ENCODE measurements at regions not wholly inside any gene's neighbourhood (a gene's known extent, or its start where the extent isn't known, plus 50 kb on each side); places are given as distances from the start of the nearest gene placed in this dataset.

DNA sequence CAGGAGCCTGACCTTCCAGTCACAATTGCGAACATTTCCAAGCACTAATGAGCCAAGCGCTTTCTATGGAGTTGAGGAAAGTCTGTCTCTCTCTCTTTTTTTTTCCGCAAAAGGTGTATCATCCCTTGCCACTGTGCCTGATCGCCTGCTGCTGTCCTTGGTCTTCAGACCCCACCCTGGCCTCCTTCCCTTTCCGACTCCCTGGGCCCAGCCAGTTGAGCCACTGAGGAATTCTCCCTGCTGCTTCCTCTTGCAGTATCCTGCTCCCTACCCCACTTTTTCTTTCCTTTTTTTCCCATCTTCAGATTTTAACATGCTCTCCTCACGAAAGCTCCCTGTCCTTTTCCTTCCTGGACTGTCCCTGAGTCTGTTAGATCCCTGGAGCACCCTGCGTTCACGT is 396.5 kb upstream of the C2CD4B start:
- peaks cover 8 to 37% (median 25%) of the 10 kb centered on the region in 3 donors for H3K27me3 Mint-ChIP-seq
- H3K36me3 Mint-ChIP-seq = no peaks in the 10 kb centered on the region
- H3K4me3 Mint-ChIP-seq = no peak overlapping the region
- no peaks in the 10 kb centered on the region for H3K9me3 Mint-ChIP-seq
- no peak overlapping the region for H3K27ac Mint-ChIP-seq
- no peaks in the 10 kb centered on the region for H3K4me1 Mint-ChIP-seq
- no peak for ATAC-seq (ENCODE audit: low read depth in 2 of 2)
- DNase-seq = no peak

DNA sequence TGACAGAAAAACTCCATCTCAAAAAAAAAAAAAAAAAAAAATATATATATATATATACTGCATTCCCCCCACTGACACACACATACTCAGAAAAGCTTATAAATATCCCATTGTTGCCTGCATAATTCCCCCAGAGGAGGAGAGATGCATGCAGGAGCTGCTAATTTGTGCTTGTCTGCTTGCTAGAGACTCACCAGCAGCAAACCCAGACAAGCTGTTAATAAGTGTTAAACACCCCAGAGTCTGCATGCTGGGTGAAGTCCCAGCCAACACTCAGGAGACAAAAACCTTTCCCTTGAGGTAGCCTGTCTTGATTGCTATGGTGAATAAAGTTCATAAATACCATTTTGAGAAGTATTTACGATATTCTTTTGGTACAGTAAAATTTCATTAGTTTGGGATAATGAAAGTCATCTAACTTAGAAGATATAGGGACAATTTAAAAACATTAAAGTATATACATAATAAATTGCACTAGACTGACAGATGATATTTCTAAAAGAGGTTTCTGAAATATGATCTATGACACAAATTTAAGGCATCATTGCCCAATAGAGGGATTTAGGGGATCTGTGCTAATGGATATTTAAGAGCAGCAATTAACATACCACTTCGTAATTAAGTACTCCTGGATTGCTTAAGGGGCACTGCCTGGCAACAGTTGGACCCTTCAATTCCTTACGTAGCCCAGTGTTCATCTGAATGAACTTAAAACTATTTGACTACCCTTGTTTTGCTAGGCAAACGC is 400.0 kb upstream of the C2CD4B start:
- H3K36me3 Mint-ChIP-seq = no peaks in the 10 kb centered on the region
- no peaks in the 10 kb centered on the region for H3K9me3 Mint-ChIP-seq
- peaks cover 19 to 45% (median 27%) of the 10 kb centered on the region in 3 donors for H3K27me3 Mint-ChIP-seq
- H3K4me1 Mint-ChIP-seq = no peaks in the 10 kb centered on the region
- no peak overlapping the region for H3K27ac Mint-ChIP-seq
- no peak for DNase-seq
- no peak overlapping the region for H3K4me3 Mint-ChIP-seq
- no peak for ATAC-seq (ENCODE audit: low read depth in 2 of 2)

DNA sequence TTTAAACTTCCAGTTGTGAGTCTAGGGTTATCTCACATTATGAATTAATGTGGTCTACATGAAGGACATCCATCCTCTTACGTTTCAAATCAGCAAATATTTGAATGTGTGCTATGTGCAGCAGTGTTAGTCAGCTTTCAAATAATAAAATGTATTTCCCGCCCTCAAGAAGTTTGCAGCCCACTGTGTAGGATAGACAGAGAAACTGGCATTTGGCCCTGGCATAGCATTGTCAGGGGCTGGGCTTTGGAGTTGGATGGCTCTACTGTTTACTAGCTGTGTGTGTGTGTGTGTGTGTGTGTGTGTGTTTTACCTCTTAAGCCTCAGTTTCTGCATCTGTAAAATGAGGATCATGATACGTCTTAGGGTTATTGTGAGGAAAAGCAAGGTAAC is 400.5 kb upstream of the C2CD4B start:
- no peak for DNase-seq
- peaks cover 19 to 45% (median 33%) of the 10 kb centered on the region in 3 donors for H3K27me3 Mint-ChIP-seq
- H3K36me3 Mint-ChIP-seq = no peaks in the 10 kb centered on the region
- no peak for ATAC-seq (ENCODE audit: low read depth in 2 of 2)
- no peak overlapping the region for H3K27ac Mint-ChIP-seq
- H3K4me1 Mint-ChIP-seq = no peaks in the 10 kb centered on the region
- H3K9me3 Mint-ChIP-seq = no peaks in the 10 kb centered on the region
- H3K4me3 Mint-ChIP-seq = no peak overlapping the region

DNA sequence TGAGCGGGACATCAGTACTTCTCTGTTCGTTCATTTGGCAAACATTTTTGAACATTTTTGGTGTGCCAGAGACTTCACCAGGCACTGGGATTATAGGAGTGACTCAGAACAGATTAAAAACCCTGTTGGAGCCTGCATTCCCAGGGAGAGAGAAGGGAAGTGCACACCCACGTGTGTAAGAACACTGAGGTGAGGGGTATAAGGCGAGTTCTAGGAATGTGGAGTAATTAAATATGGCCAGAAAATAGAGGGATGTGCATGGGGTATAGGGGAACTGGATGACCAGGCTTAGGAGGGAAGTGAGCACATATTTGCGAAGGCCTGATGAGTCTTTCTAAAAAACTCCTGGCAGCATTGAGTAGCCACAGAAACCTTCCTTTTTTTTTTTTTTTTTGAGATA is 401.2 kb upstream of the C2CD4B start:
- no peak for ATAC-seq (ENCODE audit: low read depth in 2 of 2)
- Mint-ChIP-seq H3K27ac (peak overlapping the region in 1 of 6 donors; percentile 68), H3K4me1 (no peaks in the 10 kb centered on the region), H3K4me3 (no peak overlapping the region), H3K27me3 (peaks cover 19 to 45% (median 34%) of the 10 kb centered on the region in 3 donors), H3K9me3 (no peaks in the 10 kb centered on the region), H3K36me3 (no peaks in the 10 kb centered on the region)
- DNase-seq = no peak

DNA sequence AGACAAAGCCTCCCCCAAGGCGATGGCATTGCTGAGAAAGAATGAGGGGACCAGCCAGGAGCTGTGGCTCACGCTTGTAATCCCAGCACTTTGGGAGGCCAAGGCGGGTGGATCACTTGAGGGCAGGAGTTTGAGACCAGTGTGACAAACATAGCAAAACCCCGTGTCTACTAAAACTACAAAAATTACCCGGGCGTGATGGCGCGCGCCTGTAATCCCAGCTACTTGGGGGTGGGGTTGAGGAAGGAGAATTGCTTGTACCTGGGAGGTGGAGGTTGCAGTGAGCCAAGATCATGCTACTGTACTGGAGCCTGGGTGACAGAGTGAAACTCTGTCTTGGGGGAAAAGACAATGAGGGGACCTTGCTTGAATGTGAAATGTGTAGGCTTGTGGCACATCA is 402.4 kb upstream of the C2CD4B start:
- peak overlapping the region in 1 of 6 donors; percentile 3 for H3K27ac Mint-ChIP-seq
- no peaks in the 10 kb centered on the region for H3K9me3 Mint-ChIP-seq
- H3K36me3 Mint-ChIP-seq = no peaks in the 10 kb centered on the region
- DNase-seq (no peak), ATAC-seq (ENCODE audit: low read depth in 2 of 2) (no peak)
- peaks cover 0 to 2% (median 0%) of the 10 kb centered on the region in 3 donors for H3K4me1 Mint-ChIP-seq
- H3K4me3 Mint-ChIP-seq = no peak overlapping the region
- peaks cover 15 to 37% (median 28%) of the 10 kb centered on the region in 3 donors for H3K27me3 Mint-ChIP-seq

DNA sequence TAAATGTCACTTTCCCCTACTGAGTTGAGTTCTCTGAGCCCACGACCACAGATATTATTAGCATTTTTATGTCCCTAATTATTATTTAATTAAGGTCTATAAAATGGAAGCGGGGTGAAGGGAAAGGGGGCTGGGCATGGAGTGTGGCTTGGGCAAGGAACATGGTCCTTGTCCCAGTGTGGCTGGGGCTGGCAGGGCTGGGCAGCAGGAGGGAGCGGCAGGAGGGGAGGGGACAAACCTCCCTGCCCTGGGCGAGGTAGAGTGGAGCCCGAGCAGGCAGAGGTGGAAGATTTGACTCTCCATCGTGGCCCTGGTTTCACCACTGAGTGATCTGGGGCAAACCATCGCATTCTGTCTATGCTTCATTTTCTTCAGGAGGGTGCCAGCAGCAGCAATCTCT is 402.9 kb upstream of the C2CD4B start:
- Mint-ChIP-seq H3K9me3 (no peaks in the 10 kb centered on the region), H3K4me1 (peaks cover 3 to 8% (median 3%) of the 10 kb centered on the region in 3 donors), H3K36me3 (no peaks in the 10 kb centered on the region), H3K27ac (peak overlapping the region in 2 of 6 donors; percentile 3 to 40), H3K4me3 (no peak overlapping the region), H3K27me3 (peaks cover 19 to 37% (median 27%) of the 10 kb centered on the region in 3 donors)
- DNase-seq (no peak), ATAC-seq (ENCODE audit: low read depth in 2 of 2) (no peak)

DNA sequence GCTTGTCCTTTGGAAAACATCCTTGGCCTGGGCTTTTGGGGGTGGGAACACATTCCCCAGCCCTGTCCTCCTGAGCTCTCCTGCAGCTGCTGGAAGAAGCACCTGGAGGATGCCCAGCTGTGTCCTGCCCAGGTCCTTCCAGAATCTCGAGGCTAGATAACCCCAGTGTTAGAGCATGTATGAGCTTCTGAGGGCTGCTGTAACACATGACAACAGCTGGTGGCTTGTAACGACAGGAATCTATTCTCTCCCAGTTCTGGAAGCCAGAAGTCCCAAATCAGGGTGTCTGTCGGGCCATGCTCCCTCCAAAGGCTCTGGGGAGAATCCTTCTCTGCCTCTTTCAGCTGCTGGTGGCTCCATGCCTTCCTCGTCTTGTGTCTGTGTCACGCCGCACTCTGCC is 403.6 kb upstream of the C2CD4B start:
- Mint-ChIP-seq H3K4me3 (no peak overlapping the region), H3K9me3 (peaks cover 0 to 2% (median 0%) of the 10 kb centered on the region in 7 donors), H3K36me3 (no peaks in the 10 kb centered on the region), H3K27ac (peak overlapping the region in 1 of 6 donors; percentile 40), H3K4me1 (peaks cover 10 to 15% (median 10%) of the 10 kb centered on the region in 3 donors), H3K27me3 (peaks cover 19 to 37% (median 20%) of the 10 kb centered on the region in 3 donors)
- no peak for ATAC-seq (ENCODE audit: low read depth in 2 of 2)
- DNase-seq = no peak

DNA sequence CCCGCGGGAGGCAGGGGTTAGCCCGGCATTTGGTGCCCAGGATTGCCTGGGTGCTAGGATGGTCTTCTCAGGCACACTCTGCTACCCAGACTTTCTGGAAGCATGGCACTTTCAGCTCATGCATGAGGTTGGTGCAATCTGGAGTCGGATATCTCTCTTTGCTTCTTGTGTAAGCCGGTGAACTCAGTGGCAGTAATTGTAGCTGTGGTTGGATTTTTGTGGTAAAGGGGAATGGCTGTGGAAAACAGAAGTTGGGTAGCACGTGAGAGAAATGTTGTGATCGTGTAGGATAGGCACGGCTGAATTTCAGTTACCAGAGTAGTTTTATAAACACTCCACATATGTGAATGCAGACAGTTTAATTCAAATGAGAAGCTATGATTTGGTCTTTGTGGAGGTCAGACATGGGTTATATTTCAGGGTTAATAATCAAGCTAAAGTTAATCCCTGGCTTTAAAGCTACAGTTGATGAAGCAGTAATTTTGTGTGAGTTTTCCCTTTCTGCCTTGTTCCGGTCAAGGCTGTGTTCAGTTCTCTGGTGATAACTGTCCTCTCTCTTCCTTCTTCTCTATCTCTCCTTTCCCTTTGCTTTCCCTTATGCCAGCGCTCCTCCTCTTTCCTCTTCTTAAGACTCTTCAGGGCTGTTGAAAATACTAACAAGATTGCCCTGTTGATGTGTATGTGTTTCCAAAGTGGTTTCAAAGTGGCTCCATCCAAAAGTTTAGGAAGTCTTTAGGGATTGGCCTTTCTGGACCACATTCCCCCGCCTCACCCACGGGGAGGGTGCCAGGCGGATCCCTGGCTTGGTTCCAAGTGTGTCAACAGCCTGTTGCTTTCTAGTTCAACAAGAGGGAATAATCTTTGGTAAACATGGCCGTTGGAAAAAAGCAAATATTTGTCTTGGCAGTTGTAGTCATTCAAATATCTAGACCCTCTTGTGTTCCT is 404.6 kb upstream of the C2CD4B start:
- peaks cover 15 to 30% (median 18%) of the 10 kb centered on the region in 3 donors for H3K27me3 Mint-ChIP-seq
- no peaks in the 10 kb centered on the region for H3K36me3 Mint-ChIP-seq
- no peak overlapping the region for H3K4me3 Mint-ChIP-seq
- no peak for DNase-seq
- peaks cover 15 to 24% (median 17%) of the 10 kb centered on the region in 3 donors for H3K4me1 Mint-ChIP-seq
- ATAC-seq (ENCODE audit: low read depth in 2 of 2) = no peak
- peaks cover 0 to 2% (median 0%) of the 10 kb centered on the region in 7 donors for H3K9me3 Mint-ChIP-seq
- H3K27ac Mint-ChIP-seq = no peak overlapping the region

DNA sequence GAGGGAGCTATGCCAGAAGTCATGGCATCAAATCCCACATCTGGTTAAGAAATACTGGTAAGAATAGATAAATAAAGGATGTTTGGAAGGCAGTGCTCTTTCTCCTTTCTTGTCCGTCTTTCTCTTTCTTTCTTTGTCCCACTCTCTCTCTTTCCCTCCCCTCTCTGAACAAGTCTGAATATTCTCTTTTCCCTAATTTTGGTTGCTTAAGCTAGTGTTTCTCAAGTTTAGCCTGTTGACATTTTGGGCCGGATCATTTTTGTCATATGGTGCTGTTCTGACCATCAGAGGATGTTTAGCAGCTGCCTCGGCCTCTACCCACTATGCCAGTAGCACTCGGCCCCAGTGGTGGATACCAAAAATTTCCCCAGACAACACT is 405.3 kb upstream of the C2CD4B start:
- peaks cover 0 to 2% (median 0%) of the 10 kb centered on the region in 7 donors for H3K9me3 Mint-ChIP-seq
- peaks cover 15 to 25% (median 15%) of the 10 kb centered on the region in 3 donors for H3K27me3 Mint-ChIP-seq
- peaks cover 15 to 27% (median 17%) of the 10 kb centered on the region in 3 donors for H3K4me1 Mint-ChIP-seq
- DNase-seq (no peak), ATAC-seq (ENCODE audit: low read depth in 2 of 2) (no peak)
- no peak overlapping the region for H3K4me3 Mint-ChIP-seq
- no peak overlapping the region for H3K27ac Mint-ChIP-seq
- H3K36me3 Mint-ChIP-seq = no peaks in the 10 kb centered on the region

DNA sequence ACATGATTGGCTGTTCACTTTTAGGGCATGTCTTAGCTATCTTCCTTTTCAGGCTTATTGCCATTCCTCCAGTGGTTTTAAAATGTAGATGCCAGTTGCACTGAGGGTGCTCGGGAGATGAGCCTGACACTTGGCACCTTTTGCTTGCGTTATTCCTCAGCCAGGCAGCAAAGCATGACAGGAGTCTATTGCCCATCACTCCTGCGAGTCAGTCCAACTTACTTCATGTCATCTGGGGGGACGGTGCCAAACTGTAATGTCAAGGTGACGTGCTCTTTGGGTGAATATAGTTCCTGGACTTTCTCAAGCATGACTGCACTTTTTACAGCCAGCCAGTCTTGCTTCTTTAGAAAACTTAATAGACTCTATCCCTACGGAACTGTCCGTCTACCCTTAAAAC is 406.0 kb upstream of the C2CD4B start:
- ATAC-seq (ENCODE audit: low read depth in 2 of 2) (no peak), DNase-seq (no peak)
- no peaks in the 10 kb centered on the region for H3K36me3 Mint-ChIP-seq
- no peak overlapping the region for H3K4me3 Mint-ChIP-seq
- H3K9me3 Mint-ChIP-seq = peaks cover 0 to 2% (median 0%) of the 10 kb centered on the region in 7 donors
- no peak overlapping the region for H3K27ac Mint-ChIP-seq
- H3K27me3 Mint-ChIP-seq = peaks cover 10 to 25% (median 15%) of the 10 kb centered on the region in 3 donors
- peaks cover 15 to 27% (median 17%) of the 10 kb centered on the region in 3 donors for H3K4me1 Mint-ChIP-seq

DNA sequence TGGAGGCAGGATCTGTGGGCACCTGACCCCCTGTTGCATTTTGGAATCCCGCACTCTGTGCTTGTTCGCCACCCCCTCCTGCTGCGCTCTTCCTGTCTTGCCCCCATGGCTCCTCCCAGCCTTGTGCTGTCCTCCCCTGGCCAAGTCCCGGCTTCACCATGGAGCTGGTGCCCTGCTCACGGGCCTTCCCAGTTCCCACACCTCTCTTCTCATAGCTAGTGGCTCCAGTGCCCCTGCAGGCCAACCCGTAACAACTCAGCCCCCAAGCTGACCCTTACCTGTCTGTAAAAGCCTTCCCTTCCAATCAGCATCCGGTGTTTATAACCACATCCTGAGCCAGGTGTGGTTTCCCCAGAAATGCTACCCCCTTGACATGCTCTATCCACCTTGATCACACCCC is 407.7 kb upstream of the C2CD4B start:
- Mint-ChIP-seq H3K4me1 (peaks cover 15 to 30% (median 17%) of the 10 kb centered on the region in 3 donors), H3K9me3 (peaks cover 0 to 2% (median 0%) of the 10 kb centered on the region in 7 donors), H3K27ac (peak overlapping the region in 2 of 6 donors; percentile 64 to 67), H3K27me3 (peaks cover 8 to 25% (median 15%) of the 10 kb centered on the region in 3 donors), H3K36me3 (no peaks in the 10 kb centered on the region), H3K4me3 (no peak overlapping the region)
- DNase-seq = no peak
- no peak for ATAC-seq (ENCODE audit: low read depth in 2 of 2)

DNA sequence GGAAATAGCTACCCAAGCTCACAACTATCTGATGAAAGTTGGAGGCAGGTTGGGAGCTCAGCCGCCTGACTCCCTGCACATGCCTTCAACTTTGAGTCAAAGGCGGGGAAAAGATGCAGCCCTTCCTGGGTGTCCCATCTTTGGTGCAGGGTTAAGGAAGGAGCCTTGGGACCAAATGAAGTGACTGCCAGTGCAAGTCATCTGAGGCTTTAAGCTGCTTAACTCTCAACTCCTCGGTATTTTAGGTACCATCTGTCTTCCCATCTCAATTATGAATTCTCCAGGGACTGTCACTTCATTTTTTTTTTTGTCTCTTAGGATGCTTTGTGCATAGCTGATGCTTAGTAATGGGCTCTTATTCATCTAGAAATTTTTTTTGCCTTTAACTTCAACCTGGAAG is 408.8 kb upstream of the C2CD4B start:
- no peaks in the 10 kb centered on the region for H3K36me3 Mint-ChIP-seq

DNA sequence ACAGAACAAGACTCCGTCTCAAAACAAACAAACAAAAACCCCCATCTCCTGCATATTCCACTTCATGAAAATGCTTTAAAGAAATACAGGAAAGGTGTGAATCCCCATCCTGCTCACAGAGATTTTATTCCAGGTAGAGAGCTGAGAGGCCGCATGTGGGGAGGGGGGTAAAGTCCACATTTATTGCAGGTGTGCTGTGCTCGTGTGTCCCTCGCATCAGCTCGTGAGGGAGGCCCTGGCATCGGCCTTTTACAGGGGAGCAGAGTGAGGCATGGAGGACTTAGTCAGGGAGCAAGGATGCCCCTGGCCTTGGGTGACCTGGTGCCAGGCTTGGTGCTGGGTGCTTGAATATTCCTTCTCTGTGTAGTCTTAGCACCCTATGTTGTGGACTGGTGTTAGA is 413.5 kb upstream of the C2CD4B start:
- Mint-ChIP-seq H3K27ac (peak overlapping the region in 1 of 6 donors; percentile 8), H3K27me3 (peaks cover 4 to 13% (median 9%) of the 10 kb centered on the region in 3 donors), H3K9me3 (peaks cover 0 to 2% (median 0%) of the 10 kb centered on the region in 7 donors), H3K4me1 (peaks cover 19 to 33% (median 22%) of the 10 kb centered on the region in 3 donors), H3K4me3 (peak overlapping the region in 3 of 8 donors; percentile 34 to 81 (median 35)), H3K36me3 (peaks cover 0 to 4% of the 10 kb centered on the region in 2 donors)
- DNase-seq (no peak), ATAC-seq (ENCODE audit: low read depth in 2 of 2) (no peak)

More for the DNA sequence above, 408.8 kb upstream of the C2CD4B start:
- H3K27ac Mint-ChIP-seq = peak overlapping the region in 1 of 6 donors; percentile 63
- peak overlapping the region in 2 of 8 donors; percentile 41 to 72 for H3K4me3 Mint-ChIP-seq
- no peak for ATAC-seq (ENCODE audit: low read depth in 2 of 2)
- peaks cover 7 to 21% (median 8%) of the 10 kb centered on the region in 3 donors for H3K27me3 Mint-ChIP-seq
- H3K4me1 Mint-ChIP-seq = peaks cover 19 to 35% (median 20%) of the 10 kb centered on the region in 3 donors
- DNase-seq = no peak
- H3K9me3 Mint-ChIP-seq = peaks cover 0 to 2% (median 0%) of the 10 kb centered on the region in 7 donors

Measured in naive B cell (primary cell).